Loucy (cell line): ENCODE measurements at regions not wholly inside any gene's neighbourhood (a gene's known extent, or its start where the extent isn't known, plus 50 kb on each side); places are given as distances from the start of the nearest gene placed in this dataset.

Experiments
- CTCF ChIP-seq: fragments of 200-600 bp; sonication (generic); conservative IDR thresholded peaks from 2 replicates; pipeline ENCODE4 v1.5.1; 2014; ENCODE audit warnings: mild to moderate bottlenecking, antibody characterized with exemption, low read length
- EZH2phosphoT487 ChIP-seq: fragments of 200-600 bp; IDR thresholded peaks from 2 replicates; pipeline ENCODE4 v1.6.1; 2018; ENCODE audit warnings: antibody characterized with exemption, mild to moderate bottlenecking, moderate library complexity, borderline replicate concordance

- TF ChIP-seq CTCF (no peak), EZH2phosphoT487 (no peak)
Measured at GRCh38 chr3:24830230-24831152, 335.8 kb upstream of the THRB start.
